Prostate gland (tissue), 2 donors: ENCODE measurements at regions not wholly inside any gene's neighbourhood (a gene's known extent, or its start where the extent isn't known, plus 50 kb on each side); places are given as distances from the start of the nearest gene placed in this dataset.

Source experiments
- POLR2A ChIP-seq: fragments of 450-650 bp; IDR thresholded peaks from one replicate; pipeline ENCODE4 v1.6.1; 2016; ENCODE audit warnings: antibody characterized with exemption, mild to moderate bottlenecking
- TF ChIP-seq, protein P1 (sequence below), 4 experiments: fragments of 200-600 bp in 2 of 4; fragments of 450-650 bp in 2 of 4; sonication (generic) in 2 of 4; IDR thresholded peaks; 1 replicate in 3 of 4; 2 replicates in 1 of 4; pipeline ENCODE4 v1.5.1; 2016 to 2019; ENCODE audit warnings: antibody characterized with exemption in 4 of 4, mild to moderate bottlenecking in 2 of 4, moderate library complexity in 2 of 4

DNA sequence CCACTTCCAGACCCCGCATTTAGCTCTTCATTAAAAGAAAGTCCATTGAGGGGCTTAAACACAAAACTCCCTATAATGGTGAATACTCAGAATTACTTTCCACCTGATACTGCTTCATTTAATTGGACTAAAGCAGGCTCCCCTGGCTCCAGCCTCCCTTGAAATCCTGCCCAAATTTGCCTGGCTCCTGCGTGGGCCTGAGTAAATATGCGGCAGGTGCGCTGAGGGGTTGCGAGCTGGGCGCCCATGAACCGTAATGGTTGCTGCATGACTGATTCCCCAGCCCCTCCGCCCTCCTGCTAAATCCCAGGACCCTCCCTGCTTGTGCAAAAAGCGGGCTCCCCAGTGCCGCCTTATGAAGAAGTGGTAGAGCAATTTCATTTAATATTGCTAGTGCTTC lies 639.7 kb downstream of the BNC2 start:
- TF ChIP-seq, protein P1, sequence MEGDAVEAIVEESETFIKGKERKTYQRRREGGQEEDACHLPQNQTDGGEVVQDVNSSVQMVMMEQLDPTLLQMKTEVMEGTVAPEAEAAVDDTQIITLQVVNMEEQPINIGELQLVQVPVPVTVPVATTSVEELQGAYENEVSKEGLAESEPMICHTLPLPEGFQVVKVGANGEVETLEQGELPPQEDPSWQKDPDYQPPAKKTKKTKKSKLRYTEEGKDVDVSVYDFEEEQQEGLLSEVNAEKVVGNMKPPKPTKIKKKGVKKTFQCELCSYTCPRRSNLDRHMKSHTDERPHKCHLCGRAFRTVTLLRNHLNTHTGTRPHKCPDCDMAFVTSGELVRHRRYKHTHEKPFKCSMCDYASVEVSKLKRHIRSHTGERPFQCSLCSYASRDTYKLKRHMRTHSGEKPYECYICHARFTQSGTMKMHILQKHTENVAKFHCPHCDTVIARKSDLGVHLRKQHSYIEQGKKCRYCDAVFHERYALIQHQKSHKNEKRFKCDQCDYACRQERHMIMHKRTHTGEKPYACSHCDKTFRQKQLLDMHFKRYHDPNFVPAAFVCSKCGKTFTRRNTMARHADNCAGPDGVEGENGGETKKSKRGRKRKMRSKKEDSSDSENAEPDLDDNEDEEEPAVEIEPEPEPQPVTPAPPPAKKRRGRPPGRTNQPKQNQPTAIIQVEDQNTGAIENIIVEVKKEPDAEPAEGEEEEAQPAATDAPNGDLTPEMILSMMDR (IDR thresholded peaks at IDR 0.05): no peak
- TF ChIP-seq POLR2A: no peak
